ENCODE measurements at regions not wholly inside any gene's neighbourhood (a gene's known extent, or its start where the extent isn't known, plus 50 kb on each side); places are given as distances from the start of the nearest gene placed in this dataset.

- no peak for TF ChIP-seq POLR2AphosphoS5 (IDR thresholded peaks at IDR 0.05; ENCODE audit: low read depth, low read length)
- no peak for TF ChIP-seq TAF1 (IDR thresholded peaks at IDR 0.05; ENCODE audit: borderline replicate concordance, insufficient read depth, low read length)
These were observed 98.6 kb downstream of the NEDD1 start for GRCh38 chr12:97005646-97006045.
